Vagina (tissue), 2 donors: ENCODE measurements at regions not wholly inside any gene's neighbourhood (a gene's known extent, or its start where the extent isn't known, plus 50 kb on each side); places are given as distances from the start of the nearest gene placed in this dataset.

ENCODE experiments used
- POLR2A ChIP-seq, 2 donors: fragments of 450-650 bp; IDR thresholded peaks; one replicate each; pipeline ENCODE4 v1.6.1; 2017; ENCODE audit warnings: antibody characterized with exemption in 2 of 2, mild to moderate bottlenecking in 2 of 2, moderate library complexity in 2 of 2
- POLR2AphosphoS5 ChIP-seq, 2 donors: sonication (generic); formaldehyde crosslinking; IDR thresholded peaks; one replicate each; pipeline ENCODE4 v1.9.0; 2017; ENCODE audit warnings: antibody characterized with exemption in 2 of 2, mild to moderate bottlenecking in 2 of 2, low read depth in 1 of 2; ENCODE audit not compliant: insufficient read depth in 1 of 2
- TF ChIP-seq, protein P1 (sequence below), 3 experiments: fragments of 450-650 bp in 2 of 3; fragments of 200-600 bp in 1 of 3; sonication (generic) in 1 of 3; IDR thresholded peaks; one replicate each; pipeline ENCODE4 v1.5.1; 2017 to 2019; ENCODE audit warnings: antibody characterized with exemption in 3 of 3, mild to moderate bottlenecking in 2 of 3, moderate library complexity in 2 of 3

DNA sequence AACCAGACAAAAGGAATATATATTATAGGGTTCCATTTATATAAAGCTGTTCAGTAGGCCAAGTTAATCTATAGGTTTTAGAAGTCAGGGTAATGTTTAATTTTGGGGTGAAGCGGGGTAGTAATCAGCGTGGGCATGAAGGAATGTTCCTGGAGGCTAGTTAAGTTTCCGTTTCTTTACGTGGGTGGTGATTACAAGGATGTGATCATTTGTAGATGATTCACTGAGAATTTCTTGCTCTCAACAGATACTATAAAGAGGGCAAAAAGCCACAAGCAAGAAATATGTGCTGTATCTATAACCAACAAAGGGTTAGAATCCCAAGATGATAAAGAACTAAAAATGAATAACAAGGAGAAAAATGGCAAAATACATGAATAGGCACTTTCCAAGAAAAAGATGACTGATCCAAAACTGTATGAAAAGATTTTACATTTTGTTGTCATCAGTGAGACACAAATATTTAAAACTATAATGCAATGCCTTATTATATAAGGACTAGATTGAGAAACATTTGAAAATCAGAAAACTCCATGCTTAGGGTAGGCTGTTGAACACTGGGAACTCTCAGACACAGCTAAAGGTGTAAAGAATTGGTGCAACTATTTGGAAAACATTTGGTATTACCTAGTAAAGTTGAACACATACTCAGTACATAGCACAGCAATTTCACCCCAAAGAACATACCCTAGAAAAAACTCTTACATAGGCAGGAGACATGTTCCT is 224.3 kb upstream of the S1PR3 start:
- TF ChIP-seq, protein P1, sequence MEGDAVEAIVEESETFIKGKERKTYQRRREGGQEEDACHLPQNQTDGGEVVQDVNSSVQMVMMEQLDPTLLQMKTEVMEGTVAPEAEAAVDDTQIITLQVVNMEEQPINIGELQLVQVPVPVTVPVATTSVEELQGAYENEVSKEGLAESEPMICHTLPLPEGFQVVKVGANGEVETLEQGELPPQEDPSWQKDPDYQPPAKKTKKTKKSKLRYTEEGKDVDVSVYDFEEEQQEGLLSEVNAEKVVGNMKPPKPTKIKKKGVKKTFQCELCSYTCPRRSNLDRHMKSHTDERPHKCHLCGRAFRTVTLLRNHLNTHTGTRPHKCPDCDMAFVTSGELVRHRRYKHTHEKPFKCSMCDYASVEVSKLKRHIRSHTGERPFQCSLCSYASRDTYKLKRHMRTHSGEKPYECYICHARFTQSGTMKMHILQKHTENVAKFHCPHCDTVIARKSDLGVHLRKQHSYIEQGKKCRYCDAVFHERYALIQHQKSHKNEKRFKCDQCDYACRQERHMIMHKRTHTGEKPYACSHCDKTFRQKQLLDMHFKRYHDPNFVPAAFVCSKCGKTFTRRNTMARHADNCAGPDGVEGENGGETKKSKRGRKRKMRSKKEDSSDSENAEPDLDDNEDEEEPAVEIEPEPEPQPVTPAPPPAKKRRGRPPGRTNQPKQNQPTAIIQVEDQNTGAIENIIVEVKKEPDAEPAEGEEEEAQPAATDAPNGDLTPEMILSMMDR (IDR thresholded peaks at IDR 0.05): no peak
- TF ChIP-seq POLR2A (IDR thresholded peaks at IDR 0.05) (no peak), POLR2AphosphoS5 (IDR thresholded peaks at IDR 0.05; ENCODE audit: insufficient read depth in 1 of 2, low read depth in 1 of 2) (no peak)
